CD4-positive, alpha-beta T cell treated with Interleukin-4 for 4 hours (primary cell): ENCODE measurements at regions not wholly inside any gene's neighbourhood (a gene's known extent, or its start where the extent isn't known, plus 50 kb on each side); places are given as distances from the start of the nearest gene placed in this dataset.

Experiments used
- DNase-seq: peaks from one replicate; pipeline ENCODE4 v3.0.0-alpha.2; 2020

GRCh38 chr1:229196404-229197264 lies 74.3 kb upstream of the RAB4A start:
- DNase-seq: no peak

- no peak for DNase-seq
These were observed 73.7 kb upstream of the RAB4A start for GRCh38 chr1:229197265-229197585.

GRCh38 chr1:229199261-229200243 lies 71.4 kb upstream of the RAB4A start:
- DNase-seq: peak; percentile 34

DNA sequence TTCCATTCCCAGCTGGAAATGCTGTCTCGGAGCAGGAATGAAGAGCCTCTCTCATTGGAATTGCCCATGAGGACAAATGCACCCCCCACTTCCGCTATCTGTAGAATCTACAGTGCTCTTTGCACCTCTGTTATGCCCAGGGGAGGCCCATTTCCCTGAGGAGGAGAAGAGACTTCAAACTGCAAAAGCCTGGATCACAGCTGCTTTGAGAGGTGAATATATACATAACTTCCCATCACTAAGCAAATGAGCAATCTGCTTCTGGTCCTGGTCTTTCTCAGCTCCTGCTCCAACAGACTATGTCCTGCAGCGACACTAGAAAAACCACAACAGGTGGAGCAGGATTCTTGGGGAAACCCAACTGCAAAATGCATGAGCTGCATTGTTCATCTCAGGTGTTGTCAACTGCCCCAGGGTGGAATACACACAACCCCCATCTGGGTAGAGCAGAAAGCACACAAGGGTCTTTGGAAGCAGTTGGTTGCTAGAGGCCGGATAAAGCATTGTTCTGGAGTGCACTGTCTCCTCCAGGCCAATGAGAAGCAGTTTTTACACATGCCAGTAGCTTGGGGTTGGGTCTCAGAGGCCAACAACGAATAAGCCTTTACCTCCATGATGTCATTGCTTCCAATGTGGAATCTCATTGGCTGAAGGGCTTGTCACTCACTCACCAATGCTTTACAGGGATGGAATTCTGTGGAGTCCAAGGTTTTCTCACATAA lies 67.7 kb upstream of the RAB4A start:
- DNase-seq: no peak

DNA sequence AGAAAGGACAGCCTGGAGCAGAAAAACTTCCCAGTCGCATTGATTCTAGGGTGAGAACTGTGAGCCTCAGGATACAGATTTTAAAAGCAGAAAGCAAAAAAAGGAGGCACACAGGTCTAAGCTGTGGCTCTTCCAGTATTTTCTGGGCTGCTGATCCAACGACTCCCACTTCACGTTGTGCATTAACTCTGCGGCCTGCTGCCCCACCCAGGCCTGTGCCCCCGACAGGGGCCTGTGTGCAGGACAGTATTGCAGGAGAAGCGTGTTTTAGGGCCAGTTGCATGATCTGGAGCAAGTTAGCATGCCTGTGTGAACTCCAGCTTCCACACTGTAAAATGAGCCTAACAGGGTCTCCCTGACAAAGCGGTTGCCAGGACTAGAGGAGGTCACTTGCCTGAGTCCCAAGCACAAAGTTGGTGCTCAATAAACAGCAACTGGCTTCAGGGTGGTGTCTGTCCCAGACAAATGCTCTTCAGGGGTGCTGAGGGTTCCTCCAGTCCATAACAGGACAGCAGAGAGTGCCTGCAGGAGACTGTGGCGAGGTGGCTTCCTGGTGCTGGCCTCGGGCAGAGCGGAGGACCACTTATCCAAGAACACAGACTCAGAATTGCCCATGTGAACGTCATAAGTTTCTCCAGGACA lies 66.8 kb upstream of the RAB4A start:
- DNase-seq: no peak

DNA sequence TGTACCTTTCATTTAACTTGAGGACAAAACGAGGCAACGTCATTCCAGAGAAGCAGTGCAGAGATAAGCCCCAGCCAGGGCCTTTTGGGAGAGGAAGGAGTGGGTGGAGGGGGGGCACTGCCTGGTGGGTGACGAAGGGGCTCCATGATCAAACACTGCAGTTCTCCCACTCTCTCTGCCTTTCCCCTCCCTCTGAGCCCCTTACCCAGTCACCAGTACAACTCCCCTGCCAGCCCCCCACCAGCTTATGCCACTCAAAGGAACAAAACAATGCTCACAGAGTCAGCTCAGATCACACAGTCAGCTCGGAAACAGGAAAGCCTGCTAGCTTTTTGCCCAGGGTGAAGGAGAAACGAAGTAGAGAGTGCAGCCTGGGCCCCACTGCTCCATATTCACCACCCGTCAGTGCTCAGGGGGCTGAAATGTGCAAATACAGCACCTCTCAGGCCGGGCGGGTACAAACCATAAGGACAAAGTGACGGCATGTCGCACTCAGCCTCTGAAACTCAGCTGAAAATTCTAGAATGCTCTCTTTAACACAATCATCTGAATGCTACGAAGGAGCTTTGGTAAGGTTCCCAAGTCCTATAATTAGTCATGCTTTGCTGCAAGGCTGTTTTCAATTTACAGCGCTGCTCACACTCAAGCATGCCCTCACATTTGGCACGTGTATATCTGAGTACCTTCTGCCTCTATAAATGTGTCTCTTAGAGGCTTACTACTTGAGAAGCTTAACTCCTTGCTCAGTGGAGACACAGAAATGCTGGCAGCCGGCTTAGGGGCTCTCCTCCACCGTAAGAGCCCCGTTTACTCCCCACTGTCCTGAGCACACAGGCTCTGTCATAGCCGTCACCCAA lies 65.8 kb upstream of the RAB4A start:
- DNase-seq: no peak

- no peak for DNase-seq
These were observed 65.1 kb upstream of the RAB4A start for GRCh38 chr1:229205854-229206253.

DNA sequence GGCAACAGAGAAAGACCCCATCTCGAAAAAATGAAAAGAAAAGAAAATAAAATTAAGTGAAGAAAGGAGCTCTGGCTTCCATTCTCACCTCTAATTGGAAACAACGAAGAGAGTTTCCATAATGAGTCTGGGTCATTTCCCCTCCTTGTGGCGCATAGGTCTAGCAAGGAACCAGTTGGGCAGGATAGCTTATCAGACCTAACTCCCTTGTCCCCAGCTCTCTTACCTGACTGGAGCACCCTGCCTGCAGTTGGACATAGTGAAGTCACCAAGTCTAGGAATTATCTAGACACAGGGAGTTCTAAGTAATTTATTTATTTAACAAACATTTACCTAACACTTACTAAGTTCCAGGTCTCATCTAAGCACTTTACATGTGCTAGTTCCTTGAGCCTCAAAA lies 63.0 kb upstream of the RAB4A start:
- DNase-seq: no peak

DNA sequence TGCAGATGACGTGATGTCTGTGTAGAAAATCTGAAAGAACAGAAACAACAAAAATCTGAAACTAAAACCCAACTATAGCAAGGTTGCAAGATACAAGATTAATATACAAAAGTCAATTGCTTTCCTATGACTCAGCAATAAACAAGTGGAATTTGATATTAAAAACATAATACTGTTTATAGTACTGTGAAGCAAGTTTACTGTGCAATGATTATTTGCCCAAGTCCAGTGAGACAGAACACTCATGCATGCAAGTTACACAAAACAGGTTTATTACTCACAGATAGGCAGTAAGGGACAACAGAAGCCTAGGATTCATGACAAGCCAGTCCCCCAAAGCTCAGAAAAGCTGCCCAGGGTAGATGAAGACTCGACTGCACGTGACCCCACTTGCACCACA lies 62.4 kb upstream of the RAB4A start:
- DNase-seq: no peak

DNA sequence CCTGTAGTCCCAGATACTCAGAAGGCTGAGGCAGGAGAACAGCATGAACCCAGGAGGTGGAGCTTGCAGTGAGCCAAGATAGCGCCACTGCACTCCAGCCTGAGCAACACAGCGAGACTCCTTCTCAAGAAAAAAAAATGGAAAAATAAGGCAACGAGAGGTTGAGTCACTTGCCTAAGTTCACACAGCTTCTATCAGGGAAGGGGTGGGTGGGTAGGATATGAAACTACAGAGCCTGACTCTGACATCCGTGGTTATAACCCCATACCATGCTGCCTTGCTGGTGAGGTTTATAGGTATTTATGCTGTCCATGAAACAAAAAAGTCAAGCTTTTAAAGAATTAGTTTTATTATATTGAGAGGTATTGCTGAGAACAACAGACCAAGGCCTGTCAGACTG lies 61.5 kb upstream of the RAB4A start:
- no peak for DNase-seq

DNA sequence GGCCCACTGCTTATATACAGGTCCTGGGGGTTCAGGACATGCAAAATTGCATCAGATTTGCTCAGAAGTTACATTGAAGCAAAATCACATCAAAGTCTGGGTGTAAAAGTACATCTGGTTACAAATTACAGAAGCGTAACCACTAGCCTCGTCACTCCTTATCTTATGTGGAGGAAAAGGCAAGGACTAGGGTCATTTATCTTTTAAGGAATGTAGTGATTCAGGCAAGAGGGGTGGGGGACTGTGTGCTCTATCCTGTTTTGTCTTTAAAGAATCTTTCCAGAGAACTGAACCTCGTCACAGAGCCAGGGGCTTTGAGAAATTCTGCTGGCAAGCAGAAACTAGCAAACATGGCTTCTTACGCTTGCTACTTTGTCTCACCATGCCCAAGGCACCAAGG lies 61.1 kb upstream of the RAB4A start:
- DNase-seq: no peak

DNA sequence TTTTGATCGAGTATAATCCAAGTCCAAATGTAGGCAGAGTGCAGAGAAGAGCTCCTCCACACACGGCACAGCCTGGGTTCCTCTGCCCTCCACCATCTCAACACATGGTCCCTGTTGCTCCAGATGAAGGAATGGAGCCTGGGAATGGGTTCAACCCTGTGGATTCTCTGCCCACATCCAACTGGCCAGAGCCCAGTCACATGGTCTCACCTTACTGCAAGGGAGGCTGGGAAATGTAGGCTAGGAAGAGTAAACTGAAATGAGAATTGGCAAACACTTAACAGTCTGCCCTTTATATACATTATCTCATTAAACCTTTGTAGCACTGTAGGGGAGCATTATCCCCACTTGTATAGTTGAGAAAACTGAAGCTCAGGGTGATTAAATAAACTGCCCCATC lies 60.1 kb upstream of the RAB4A start:
- DNase-seq: no peak

GRCh38 chr1:229213797-229214196 lies 57.1 kb upstream of the RAB4A start:
- DNase-seq: no peak

GRCh38 chr1:229217716-229218115 lies 53.2 kb upstream of the RAB4A start:
- DNase-seq: no peak

- no peak for DNase-seq
These were observed 52.3 kb upstream of the RAB4A start for GRCh38 chr1:229218612-229219025.

- no peak for DNase-seq
These were observed 50.6 kb upstream of the RAB4A start for GRCh38 chr1:229220163-229220846.

DNA sequence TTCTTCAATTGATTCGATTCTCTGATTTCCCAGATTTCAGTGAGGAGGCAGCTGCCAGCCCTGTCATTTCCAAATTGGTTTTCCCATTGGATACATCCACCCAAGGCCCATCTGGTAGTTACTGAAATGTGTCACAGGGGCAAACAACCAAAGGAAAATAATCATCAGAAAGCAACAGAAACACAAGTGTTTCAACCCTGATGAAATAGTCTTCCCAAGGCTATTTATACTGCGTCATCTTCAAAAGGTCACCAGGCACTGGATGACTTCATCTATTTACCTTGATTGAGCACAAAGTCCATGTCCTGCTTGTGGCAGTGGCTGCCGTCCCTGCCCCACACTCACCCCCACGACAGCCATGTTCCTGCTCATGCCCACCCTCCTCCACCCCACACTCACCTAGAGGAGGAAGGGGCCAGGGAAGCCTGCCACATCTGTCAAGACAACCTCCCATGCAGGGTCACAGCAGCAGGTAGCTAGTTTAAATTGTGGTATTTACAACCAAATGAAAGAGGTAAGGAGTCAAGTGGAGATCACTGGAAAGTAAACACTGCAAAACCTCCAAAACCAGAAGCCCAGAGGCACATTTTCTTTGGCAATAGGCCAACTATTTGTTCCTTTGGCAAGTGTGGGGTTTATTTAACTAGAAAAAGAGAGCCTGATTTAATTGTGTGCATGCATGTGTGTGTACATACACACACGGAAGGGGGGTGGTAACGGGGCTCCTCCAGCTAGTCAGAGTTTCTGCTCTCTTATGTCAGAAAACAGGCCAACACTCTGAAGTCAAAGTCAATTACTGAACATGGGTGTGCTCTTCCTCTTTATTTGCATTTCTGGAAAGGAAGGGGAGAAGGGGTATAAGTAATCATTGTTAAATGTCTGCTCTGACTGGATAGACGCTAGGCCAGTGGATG lies 49.5 kb upstream of the RAB4A start:
- no peak for DNase-seq
